GM06990 (cell line): ENCODE measurements at regions not wholly inside any gene's neighbourhood (a gene's known extent, or its start where the extent isn't known, plus 50 kb on each side); places are given as distances from the start of the nearest gene placed in this dataset.

Experiments used
- DNase-seq: peaks from one replicate; pipeline ENCODE4 v3.0.0-alpha.2; 2011; ENCODE audit not compliant: insufficient read length; ENCODE audit errors: extremely low read depth
- H3K27me3 ChIP-seq: replicated peaks from 2 replicates; pipeline ENCODE4 v1.6.0; 2011; ENCODE audit warnings: low read length; ENCODE audit not compliant: control insufficient read depth, insufficient read depth
- H3K36me3 ChIP-seq: 2 replicates; pipeline ENCODE4 v1.5.1; 2011; ENCODE audit warnings: low read length; ENCODE audit not compliant: control insufficient read depth, insufficient read depth
- H3K4me3 ChIP-seq: replicated peaks from 2 replicates; pipeline ENCODE4 v1.5.1; 2011; ENCODE audit warnings: low read depth, mild to moderate bottlenecking, control low read depth, low read length
- CTCF ChIP-seq: IDR thresholded peaks from 2 replicates; pipeline ENCODE4 v1.5.1; 2011; ENCODE audit warnings: low read length, control low read depth, mild to moderate bottlenecking, inconsistent platforms; ENCODE audit not compliant: insufficient read depth, poor library complexity, severe bottlenecking

- H3K27me3 ChIP-seq = peaks cover 2% of the 10 kb centered on the region
- TF ChIP-seq CTCF = no peak
- H3K4me3 ChIP-seq = no peak overlapping the region
- DNase-seq = no peak
- H3K36me3 ChIP-seq = no peaks in the 10 kb centered on the region
Measured at GRCh38 chr4:3676196-3676595, 90.0 kb upstream of the ADRA2C start.

- Histone ChIP-seq H3K36me3 (no peaks in the 10 kb centered on the region), H3K4me3 (no peak overlapping the region), H3K27me3 (peaks cover 2% of the 10 kb centered on the region)
- no peak for DNase-seq
- no peak for TF ChIP-seq CTCF
Measured at GRCh38 chr4:3675251-3676115, 90.7 kb upstream of the ADRA2C start.

- no peak for DNase-seq
- no peak for TF ChIP-seq CTCF
- peaks cover 2% of the 10 kb centered on the region for H3K27me3 ChIP-seq
Measured at GRCh38 chr4:3674479-3674851, 91.7 kb upstream of the ADRA2C start.

GRCh38 chr4:3673716-3674478, 92.3 kb upstream of the ADRA2C start:
- Histone ChIP-seq H3K36me3 (no peaks in the 10 kb centered on the region), H3K27me3 (peaks cover 2% of the 10 kb centered on the region), H3K4me3 (no peak overlapping the region)
- DNase-seq = no peak
- no peak for TF ChIP-seq CTCF

More at GRCh38 chr4:3674479-3674851, 91.7 kb upstream of the ADRA2C start:
- no peaks in the 10 kb centered on the region for H3K36me3 ChIP-seq
- H3K4me3 ChIP-seq = no peak overlapping the region

- Histone ChIP-seq H3K36me3 (no peaks in the 10 kb centered on the region), H3K27me3 (peaks cover 2% of the 10 kb centered on the region), H3K4me3 (no peak overlapping the region)
- no peak for DNase-seq
- TF ChIP-seq CTCF = no peak
Measured at GRCh38 chr4:3673176-3673575, 93.0 kb upstream of the ADRA2C start.
